ENCODE measurements at regions not wholly inside any gene's neighbourhood (a gene's known extent, or its start where the extent isn't known, plus 50 kb on each side); places are given as distances from the start of the nearest gene placed in this dataset.
A peak's percentile ranks its signal among the peaks of the same experiment; 100 is the strongest.

GRCh38 chr12:89834676-89835075 is 126.0 kb upstream of the ATP2B1 start:
- DNase-seq (ENCODE audit: low read depth), result no peak
- no peak for TF ChIP-seq CTCF (conservative IDR thresholded peaks at IDR 0.05; ENCODE audit: control insufficient read depth, insufficient read depth, low read depth, low read length)

GRCh38 chr12:89833337-89834252 is 125.0 kb upstream of the ATP2B1 start:
- peak; percentile 56 for DNase-seq (ENCODE audit: low read depth)
- no peak overlapping the region for H3K4me3 ChIP-seq (ENCODE audit: control insufficient read depth, low read depth, low read length)
- TF ChIP-seq CTCF (conservative IDR thresholded peaks at IDR 0.05; ENCODE audit: control insufficient read depth, insufficient read depth, low read depth, low read length), result no peak

More at GRCh38 chr12:89834676-89835075, 126.0 kb upstream of the ATP2B1 start:
- no peak overlapping the region for H3K4me3 ChIP-seq (ENCODE audit: control insufficient read depth, low read depth, low read length)

- H3K4me3 ChIP-seq (ENCODE audit: control insufficient read depth, low read depth, low read length), result no peak overlapping the region
- DNase-seq (ENCODE audit: low read depth), result no peak
- TF ChIP-seq CTCF (conservative IDR thresholded peaks at IDR 0.05; ENCODE audit: control insufficient read depth, insufficient read depth, low read depth, low read length), result no peak
These were observed 123.7 kb upstream of the ATP2B1 start for GRCh38 chr12:89832336-89832735.

- DNase-seq (ENCODE audit: low read depth), result no peak
- no peak overlapping the region for H3K4me3 ChIP-seq (ENCODE audit: control insufficient read depth, low read depth, low read length)
- no peak for TF ChIP-seq CTCF (conservative IDR thresholded peaks at IDR 0.05; ENCODE audit: control insufficient read depth, insufficient read depth, low read depth, low read length)
These were observed 122.9 kb upstream of the ATP2B1 start for GRCh38 chr12:89831310-89832095.

GRCh38 chr12:89829434-89829975 is 120.9 kb upstream of the ATP2B1 start:
- H3K4me3 ChIP-seq (ENCODE audit: control insufficient read depth, low read depth, low read length), result no peak overlapping the region
- DNase-seq (ENCODE audit: low read depth), result no peak

More at GRCh38 chr12:89829434-89829975, 120.9 kb upstream of the ATP2B1 start:
- TF ChIP-seq CTCF (conservative IDR thresholded peaks at IDR 0.05; ENCODE audit: control insufficient read depth, insufficient read depth, low read depth, low read length), result no peak

All from fibroblast of mammary gland (primary cell).